HFFc6 (cell line): ENCODE measurements at regions not wholly inside any gene's neighbourhood (a gene's known extent, or its start where the extent isn't known, plus 50 kb on each side); places are given as distances from the start of the nearest gene placed in this dataset.

Experiments used
- DNase-seq: peaks from one replicate; pipeline ENCODE4 v3.0.0-alpha.2; 2018
- H3K27ac Mint-ChIP-seq: 2 replicates; pipeline ENCODE4 v1.8.0; 2020; ENCODE audit warnings: mild to moderate bottlenecking, mixed read lengths
- H3K27me3 Mint-ChIP-seq: 2 replicates; pipeline ENCODE4 v1.8.0; 2021; ENCODE audit warnings: mild to moderate bottlenecking, moderate library complexity, mixed read lengths; ENCODE audit not compliant: insufficient read depth
- H3K36me3 Mint-ChIP-seq: 2 replicates; pipeline ENCODE4 v1.8.0; 2021; ENCODE audit warnings: low read depth, mixed read lengths
- H3K4me1 Mint-ChIP-seq: 2 replicates; pipeline ENCODE4 v1.8.0; 2020; ENCODE audit warnings: low read depth, mixed read lengths
- H3K4me3 Mint-ChIP-seq: 2 replicates; pipeline ENCODE4 v1.8.0; 2020; ENCODE audit warnings: mild to moderate bottlenecking, moderate library complexity, mixed read lengths
- H3K9me3 Mint-ChIP-seq: 2 replicates; pipeline ENCODE4 v1.8.0; 2020; ENCODE audit warnings: mild to moderate bottlenecking, mixed read lengths
- TF ChIP-seq, protein P1 (sequence below): fragments of 200-600 bp; sonication (generic); IDR thresholded peaks from 2 replicates; pipeline ENCODE4 v1.5.0; 2021; ENCODE audit warnings: antibody characterized with exemption, mild to moderate bottlenecking

DNA sequence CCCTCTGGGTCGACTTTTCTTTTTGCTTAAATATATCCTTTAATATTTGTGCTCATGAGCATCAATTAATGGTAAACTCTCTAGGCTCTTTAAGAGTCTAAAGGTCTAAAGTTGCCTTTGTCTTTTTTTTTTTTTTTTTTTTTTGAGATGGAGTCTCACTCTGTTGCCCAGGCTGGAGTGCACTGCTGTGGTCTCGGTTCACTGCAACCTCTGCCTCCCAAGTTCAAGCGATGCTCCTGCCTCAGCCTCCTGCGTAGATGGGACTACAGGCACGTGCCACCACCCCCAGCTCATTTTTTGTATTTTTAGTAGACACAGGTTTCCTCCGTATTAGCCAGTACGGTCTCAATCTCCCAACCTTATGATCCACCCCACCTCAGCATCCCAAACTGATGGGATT, 122.0 kb upstream of the TMEM170B start:
- Mint-ChIP-seq H3K27ac (no peak overlapping the region), H3K9me3 (peaks cover 7% of the 10 kb centered on the region), H3K27me3 (no peaks in the 10 kb centered on the region), H3K36me3 (peaks cover 6% of the 10 kb centered on the region), H3K4me3 (no peak overlapping the region), H3K4me1 (peaks cover 54% of the 10 kb centered on the region)
- no peak for DNase-seq
- TF ChIP-seq, protein P1, sequence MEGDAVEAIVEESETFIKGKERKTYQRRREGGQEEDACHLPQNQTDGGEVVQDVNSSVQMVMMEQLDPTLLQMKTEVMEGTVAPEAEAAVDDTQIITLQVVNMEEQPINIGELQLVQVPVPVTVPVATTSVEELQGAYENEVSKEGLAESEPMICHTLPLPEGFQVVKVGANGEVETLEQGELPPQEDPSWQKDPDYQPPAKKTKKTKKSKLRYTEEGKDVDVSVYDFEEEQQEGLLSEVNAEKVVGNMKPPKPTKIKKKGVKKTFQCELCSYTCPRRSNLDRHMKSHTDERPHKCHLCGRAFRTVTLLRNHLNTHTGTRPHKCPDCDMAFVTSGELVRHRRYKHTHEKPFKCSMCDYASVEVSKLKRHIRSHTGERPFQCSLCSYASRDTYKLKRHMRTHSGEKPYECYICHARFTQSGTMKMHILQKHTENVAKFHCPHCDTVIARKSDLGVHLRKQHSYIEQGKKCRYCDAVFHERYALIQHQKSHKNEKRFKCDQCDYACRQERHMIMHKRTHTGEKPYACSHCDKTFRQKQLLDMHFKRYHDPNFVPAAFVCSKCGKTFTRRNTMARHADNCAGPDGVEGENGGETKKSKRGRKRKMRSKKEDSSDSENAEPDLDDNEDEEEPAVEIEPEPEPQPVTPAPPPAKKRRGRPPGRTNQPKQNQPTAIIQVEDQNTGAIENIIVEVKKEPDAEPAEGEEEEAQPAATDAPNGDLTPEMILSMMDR: no peak

DNA sequence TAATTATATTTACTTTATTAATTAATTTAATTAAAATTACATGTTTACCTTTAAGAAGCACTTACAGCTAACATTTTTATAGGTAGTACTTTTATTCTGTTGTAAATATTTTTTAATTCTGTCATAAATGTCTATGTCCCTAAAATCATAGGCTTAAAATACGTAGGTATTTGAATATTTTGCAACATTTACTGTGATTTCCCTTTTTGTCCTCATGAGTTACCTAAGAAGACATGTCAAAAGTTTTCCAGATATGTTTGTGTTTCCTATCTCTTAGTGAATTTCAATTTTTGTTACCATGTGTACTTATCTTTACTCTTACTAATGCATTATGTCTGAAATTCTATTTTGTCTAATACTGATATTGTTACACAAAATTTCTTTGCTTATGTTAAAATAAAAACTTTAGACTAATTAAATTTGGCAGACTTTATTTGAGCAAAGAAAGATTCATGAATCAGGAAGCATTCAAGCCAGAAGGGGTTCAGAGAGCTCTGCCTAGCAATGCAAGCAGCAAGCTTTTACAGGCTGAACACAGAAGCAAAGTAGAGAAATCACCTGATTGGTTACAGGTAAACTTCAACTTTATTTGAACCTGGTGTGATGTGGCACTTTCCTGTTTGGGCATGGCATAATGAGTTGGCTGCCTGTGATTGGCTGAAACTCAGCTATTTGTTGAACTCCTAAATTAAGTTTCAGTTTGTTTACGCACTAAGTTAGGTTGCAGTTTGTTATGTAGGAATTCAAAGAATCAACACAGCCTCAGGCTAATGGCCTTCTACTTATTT, 123.2 kb upstream of the TMEM170B start:
- Mint-ChIP-seq H3K27ac (no peak overlapping the region), H3K4me3 (peak overlapping the region; percentile 11; the same call in 1 of the 2 replicates), H3K9me3 (peaks cover 7% of the 10 kb centered on the region), H3K27me3 (no peaks in the 10 kb centered on the region), H3K4me1 (peaks cover 57% of the 10 kb centered on the region), H3K36me3 (peaks cover 6% of the 10 kb centered on the region)
- DNase-seq: no peak
- TF ChIP-seq, protein P1: no peak

DNA sequence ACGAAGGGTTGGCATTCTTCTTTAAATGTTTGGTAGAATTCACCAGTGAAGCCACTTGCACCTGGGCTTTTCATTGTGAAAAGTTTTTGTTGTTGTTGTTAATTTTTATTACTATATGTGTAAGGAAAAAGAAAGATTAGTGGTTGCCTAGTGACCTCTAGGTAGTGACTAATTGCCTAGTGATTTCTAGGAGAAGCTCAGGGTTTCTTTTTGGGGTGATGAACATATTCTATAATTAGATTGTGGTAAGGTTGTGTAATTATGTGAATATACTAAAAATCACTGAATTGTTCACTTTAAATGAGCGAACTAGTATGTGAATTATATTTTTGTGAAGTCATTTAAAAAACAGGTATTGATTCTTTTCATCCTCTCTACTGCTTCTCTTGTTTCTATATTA, 123.8 kb upstream of the TMEM170B start:
- Mint-ChIP-seq H3K4me3 (no peak overlapping the region), H3K36me3 (peaks cover 6% of the 10 kb centered on the region), H3K4me1 (peaks cover 57% of the 10 kb centered on the region), H3K9me3 (peaks cover 7% of the 10 kb centered on the region), H3K27ac (no peak overlapping the region), H3K27me3 (no peaks in the 10 kb centered on the region)
- TF ChIP-seq, protein P1: no peak
- peak; percentile 78 for DNase-seq

DNA sequence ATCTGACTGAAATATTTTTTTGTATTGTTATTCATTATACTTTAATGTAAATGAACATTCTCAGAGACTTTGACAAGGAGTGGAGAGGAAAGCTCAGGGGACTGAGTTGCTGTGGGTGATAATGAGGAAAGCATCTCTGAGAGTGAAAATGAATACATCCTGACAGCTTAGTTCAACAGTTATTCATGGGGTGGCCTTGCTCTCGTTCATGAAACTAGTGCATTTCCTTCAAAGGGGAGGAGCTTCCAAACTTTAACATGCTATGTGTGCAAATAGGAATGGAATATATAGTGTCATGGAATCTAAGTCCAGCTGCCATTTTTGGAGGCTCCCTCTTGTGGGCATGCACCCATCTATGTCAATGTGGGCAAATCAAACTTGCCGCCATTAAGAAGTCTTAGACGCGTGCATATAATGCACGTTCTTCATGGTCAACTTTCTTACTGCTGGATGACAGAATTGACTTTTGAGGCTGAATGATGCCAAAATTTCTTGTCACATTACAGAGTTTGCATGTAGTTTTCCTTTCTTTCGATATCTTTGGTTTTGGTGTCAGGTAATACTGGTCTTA, 124.3 kb upstream of the TMEM170B start:
- H3K4me3 Mint-ChIP-seq: no peak overlapping the region
- peaks cover 6% of the 10 kb centered on the region for H3K36me3 Mint-ChIP-seq
- peaks cover 7% of the 10 kb centered on the region for H3K9me3 Mint-ChIP-seq
- no peaks in the 10 kb centered on the region for H3K27me3 Mint-ChIP-seq
- TF ChIP-seq, protein P1: peak; percentile 53
- peaks cover 57% of the 10 kb centered on the region for H3K4me1 Mint-ChIP-seq
- no peak overlapping the region for H3K27ac Mint-ChIP-seq
- DNase-seq: no peak

DNA sequence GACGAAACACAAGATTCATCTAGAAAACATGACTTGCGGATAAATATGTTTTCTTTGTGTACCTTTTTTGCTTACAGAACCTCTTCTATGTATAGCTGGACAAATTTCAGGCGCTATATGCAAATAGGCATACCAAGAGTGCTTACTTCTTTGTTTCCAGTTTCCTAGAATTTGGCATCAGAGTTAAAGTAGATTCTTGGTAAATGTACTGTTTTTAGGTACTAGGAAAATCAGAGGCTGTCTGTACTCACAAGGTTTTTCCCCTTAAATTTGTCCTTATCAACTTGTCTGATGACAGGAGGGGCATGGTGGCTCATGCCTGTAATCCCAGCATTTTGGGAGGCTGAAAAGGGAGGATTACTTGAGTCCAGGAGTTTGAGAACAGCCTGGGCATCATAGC, 124.9 kb upstream of the TMEM170B start:
- Mint-ChIP-seq H3K9me3 (peaks cover 7% of the 10 kb centered on the region), H3K27me3 (no peaks in the 10 kb centered on the region), H3K36me3 (peaks cover 6% of the 10 kb centered on the region), H3K4me1 (peaks cover 57% of the 10 kb centered on the region), H3K27ac (no peak overlapping the region), H3K4me3 (no peak overlapping the region)
- no peak for DNase-seq
- TF ChIP-seq, protein P1: no peak
